ENCODE measurements at regions not wholly inside any gene's neighbourhood (a gene's known extent, or its start where the extent isn't known, plus 50 kb on each side); places are given as distances from the start of the nearest gene placed in this dataset.

DNA sequence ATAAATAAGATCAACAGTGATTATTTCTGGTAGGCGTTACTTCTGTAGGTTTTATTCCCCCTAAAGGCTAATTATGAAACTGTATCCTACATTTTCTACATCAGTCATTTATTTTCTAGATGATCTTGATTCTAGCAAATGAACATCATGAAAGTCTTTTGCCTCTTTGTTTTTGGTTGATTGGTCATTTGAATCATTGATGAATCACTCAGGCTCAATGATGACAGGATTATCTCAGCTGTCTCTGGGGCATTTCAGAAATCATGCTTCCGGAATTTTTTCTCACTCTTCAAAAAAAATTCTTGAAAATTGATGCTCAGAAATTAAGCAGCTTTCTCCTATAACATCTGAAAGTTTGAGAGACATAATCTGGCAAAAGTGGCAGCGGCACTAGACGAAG lies 298.9 kb upstream of the TCF4 start:
- no peak for DNase-seq (ENCODE audit: low spot score)

DNA sequence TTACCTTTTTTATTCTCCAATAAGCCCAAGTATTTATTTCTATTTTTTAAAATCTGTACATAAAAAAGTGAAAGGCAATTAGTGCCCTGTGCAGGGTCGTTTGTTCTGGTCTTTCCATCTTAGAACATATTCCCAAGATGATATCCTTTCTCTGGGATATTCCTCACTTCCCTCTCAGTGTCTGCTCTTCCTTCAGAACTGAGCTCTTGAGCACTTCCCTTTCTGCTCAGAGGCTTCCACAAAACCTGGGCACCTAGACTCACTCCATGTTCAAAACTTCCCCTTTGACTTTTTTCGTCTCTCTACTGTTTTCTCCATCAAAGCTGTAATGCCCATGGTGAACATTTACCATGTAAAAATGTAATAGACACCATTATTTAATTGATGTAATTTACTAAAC lies 296.5 kb upstream of the TCF4 start:
- DNase-seq (ENCODE audit: low spot score) = no peak

DNA sequence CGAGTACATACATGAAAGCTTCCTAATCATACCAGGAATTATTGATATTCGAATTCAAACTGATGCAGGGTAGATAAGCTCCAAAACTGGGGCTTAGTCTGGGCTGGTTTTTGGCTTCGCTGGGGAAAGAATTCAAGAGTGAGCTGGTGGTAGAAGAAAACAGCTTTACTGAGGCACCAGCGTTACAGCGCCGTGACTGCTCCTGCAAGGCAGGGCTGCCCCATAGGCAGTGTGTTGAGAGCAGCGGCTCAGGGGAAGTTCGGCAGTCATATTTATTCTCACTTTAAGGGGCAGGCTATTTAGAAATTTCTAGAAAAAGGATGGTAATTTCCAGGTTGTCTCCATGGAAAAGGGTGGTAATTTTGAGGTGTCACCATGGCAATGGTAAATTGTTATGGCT lies 292.6 kb upstream of the TCF4 start:
- DNase-seq (ENCODE audit: low spot score) = no peak

DNA sequence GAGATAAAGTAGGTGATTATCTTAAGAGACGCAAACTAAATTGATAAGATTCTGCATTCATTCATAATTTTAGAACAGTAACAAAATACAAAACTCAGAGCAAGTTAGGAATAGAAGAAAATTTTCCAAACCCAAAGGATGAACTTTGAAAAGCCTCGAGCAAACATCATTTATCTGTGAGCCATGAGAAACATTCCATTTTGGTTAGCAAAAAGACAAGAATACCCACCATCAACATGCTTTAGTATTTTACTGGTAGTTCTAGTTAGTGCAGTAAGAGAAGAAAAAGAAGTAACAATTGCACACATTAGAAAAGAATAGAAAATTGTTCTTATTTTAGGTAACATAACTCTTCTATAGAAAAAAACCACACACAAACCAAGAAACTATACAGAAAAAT lies 291.3 kb upstream of the TCF4 start:
- DNase-seq (ENCODE audit: low spot score) = no peak

DNA sequence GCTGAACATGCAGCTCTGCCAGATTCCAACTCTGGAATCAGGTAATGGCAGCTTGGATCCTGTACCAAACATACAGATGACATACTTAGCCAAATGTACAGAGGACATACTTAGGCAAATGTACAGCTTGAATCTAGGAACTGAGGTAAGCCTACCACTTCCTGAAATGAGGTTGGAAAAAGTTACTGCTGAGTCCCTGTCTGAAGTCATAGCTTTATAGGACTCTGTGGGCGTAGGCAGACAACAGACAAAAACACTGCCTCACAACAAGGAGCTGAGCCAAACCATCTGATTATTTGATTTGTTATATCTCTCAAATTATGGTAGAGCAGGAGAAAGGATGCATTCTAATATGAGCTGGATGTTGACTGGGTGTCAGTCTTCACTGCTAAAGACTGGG lies 290.2 kb upstream of the TCF4 start:
- DNase-seq (ENCODE audit: low spot score) = no peak

DNA sequence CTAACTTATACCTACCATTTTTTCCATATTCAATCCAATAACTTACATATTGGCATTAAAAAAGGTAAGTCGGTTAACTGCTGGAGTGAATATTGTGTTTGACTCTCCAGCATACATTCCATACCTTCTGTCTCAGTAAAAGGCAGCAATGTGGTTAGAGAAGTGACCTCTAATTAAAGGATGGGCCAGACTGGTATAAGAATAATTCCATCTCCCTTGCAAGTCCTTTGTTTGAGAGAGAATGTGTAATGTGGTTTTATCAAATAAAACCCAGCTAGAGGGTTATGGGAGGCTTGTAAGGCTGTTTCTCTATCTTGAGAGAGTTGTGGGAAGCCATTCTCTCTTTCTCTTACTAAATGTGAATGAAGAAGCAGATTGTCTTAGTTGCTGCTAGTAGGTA lies 289.3 kb upstream of the TCF4 start:
- DNase-seq (ENCODE audit: low spot score) = no peak

DNA sequence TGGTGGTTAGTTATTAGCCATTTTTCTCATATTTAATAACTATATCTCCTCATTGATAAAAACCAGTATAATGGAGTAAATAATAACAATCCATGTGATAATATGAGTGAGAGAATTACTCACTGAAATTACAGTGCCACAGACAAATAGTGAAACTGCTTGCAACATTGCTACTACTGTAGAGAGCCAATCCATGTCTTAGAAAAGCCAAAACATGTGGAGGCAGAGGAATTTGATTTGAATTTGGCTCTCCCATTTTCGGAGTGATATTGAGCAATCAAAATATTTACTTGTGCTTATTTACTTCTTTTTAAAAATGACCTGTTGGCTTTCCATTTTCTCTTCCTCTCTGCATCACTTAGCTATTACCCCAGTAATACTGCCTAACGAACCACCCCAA lies 288.3 kb upstream of the TCF4 start:
- no peak for DNase-seq (ENCODE audit: low spot score)

DNA sequence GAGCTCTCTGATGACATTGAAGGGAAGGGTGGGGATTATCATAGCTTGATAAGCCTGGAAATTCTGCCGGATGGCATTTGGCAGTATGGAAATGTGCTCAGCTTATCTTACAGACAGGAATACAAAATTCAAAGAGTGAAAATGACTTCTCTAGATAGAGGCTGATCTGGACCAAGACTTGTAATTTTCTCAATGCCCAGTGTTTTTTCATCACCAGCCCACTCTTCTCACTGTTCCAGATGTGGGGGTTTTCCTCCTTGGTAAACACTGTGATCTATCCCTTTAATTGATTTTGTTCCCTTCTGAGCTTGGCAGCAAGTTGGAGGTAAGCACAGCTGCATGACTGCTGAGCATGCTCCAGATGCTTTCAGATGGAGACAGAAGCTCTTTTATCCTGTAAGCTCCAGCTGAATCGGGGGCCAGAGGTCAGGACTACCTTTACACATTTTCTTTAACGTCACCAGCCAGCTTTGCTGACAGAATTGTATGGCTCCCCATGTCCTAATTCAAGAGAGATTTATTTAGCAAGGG lies 287.4 kb upstream of the TCF4 start:
- peak; percentile 76 for DNase-seq (ENCODE audit: low spot score)

DNA sequence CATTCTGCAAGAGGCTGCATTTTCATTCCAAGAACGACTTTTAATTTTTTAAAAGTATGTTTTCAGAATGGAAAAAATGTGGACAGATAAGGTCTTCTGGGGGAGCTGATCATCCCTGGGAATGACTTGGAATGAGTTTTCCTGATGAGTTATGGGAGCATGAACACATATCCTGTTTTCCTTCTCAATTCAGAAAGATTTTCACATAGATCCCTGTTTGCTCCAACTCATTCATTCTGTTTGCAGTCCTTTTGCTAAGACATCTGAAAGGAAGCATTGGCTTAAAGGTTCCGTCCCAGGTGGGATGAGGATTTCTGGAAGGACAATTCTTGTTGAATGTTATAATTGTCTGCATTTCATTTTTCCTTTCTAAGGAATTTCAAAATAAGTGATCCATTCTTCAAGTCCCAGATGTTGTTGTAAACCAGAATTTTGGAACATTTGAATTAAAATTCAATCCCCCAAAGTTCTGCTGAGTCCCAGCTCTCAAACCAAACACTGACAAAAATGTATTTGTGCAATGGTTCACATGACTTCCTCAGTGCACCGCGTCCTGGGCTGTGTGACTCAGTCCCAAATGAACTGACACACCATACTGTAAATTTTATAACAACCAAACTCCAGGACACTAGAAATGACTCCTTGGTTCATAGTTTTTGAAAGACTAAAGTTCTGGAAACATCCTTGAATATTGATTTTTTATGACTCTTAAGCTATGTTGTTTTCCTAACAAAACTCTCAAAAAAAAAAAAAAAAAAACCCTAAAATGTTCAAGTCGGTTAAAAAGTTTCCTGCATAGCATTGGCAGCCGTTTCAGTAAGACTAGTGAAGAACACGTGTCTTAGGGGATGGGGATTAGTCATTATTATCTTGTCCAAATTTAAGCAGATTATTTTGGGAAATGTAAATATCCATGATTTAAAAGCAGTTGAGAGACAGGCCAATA lies 281.8 kb upstream of the TCF4 start:
- no peak for DNase-seq (ENCODE audit: low spot score)

DNA sequence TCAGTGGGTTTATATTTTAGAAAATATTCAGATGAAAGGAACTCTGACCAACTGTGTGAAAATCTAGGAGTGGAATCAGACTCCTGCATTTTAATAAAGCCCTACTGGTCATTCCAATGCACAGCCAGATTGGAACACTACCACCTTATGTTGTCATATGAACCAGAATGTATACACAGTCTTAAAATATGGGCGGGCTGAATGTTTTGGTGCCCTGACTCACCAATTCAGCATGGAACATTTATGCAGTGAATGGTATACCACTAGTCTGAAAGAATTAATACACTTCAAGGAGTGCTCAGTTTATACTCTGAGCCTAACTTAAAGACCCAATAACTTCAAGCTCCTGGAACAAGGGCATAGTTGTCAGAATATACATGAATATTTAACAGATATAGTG lies 280.9 kb upstream of the TCF4 start:
- no peak for DNase-seq (ENCODE audit: low spot score)

DNA sequence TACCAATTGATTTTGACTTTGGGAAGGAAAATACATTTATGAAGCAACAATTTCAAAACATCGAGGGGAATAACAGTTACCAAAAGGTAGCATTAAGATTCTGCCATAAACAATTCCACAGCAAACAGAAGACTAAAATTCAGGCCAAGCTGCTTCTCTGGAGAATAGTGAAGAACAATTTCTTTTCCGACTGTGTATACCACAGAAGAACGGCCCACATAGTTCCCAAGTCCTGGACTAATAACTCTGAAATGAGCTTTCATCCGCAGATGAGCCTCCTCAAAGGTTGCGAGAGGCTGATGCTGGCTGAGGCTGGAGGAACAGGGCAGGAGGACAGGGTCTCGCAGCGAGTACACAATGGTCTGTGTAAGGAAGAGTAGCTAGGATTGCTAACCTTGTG lies 278.9 kb upstream of the TCF4 start:
- no peak for DNase-seq (ENCODE audit: low spot score)

DNA sequence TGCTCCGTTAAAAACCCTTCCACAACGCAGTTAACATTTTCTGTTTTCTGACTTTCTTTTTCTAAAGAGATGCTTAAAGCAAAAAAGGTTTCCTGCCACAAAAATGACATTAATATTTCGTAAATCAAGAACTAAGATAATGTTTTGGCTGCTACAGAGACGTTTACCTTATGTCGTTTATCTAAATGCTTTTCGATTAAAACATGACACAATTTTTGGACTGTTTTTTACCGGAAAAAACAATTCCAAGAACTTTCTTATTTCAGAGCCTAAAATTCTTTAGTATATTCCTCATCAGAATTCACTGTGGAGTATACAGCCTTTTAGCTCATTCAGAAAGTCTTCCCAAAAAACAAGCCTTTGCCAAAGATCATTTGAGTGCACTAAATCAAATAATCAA lies 278.0 kb upstream of the TCF4 start:
- DNase-seq (ENCODE audit: low spot score) = no peak

DNA sequence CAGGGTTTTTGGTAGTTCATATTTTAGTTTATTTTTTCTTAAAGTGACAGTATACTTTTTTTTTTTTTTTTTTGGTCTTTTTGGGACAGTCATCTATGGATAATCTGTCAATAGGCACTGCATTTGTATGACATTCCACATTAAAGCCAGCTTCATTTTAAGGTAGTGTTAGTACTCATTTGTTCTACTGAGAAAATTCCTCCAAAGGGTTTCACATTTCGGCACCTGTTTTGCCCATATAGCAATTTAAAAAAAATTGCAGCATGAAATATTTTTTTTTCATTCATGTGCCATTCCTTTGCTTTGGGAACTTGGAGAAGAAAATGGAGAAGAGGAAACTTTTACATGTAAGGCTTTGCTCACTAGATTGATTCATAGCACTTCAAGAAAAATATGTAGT lies 276.3 kb upstream of the TCF4 start:
- DNase-seq (ENCODE audit: low spot score) = no peak

DNA sequence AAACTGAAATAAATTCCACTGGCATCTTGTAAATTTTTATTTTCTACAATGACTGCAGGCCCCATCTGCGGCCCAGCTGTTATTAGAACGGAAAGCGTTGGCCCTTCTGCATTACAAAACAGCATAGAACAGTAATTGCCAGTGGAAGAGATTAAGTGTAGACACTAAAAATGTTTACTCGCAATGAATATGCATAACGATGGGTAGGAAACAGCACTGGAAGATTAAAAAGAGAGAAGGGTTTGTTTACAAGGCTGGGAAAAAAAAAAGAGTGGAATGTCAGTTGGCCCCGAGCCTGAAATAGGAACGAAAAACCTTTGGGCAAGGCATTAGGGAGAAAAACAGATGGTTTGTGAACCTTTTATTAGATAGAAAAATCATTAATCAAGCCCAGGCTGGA lies 275.9 kb upstream of the TCF4 start:
- peak; percentile 7 for DNase-seq (ENCODE audit: low spot score)

DNA sequence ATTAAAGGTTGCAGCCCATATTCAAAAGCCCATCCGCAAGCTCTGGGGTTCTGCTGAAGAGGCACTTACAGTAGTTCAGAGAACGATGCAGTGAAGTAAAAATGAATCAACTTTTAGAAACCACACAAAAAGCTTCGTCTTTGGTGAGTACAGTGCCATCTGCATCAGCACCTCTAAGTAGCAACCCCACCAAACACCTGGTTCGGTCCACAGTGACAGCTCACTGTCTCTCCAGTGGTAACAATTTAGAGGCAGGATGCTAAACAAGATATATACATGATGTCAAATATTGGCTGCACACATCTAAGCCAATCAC lies 275.4 kb upstream of the TCF4 start:
- DNase-seq (ENCODE audit: low spot score) = no peak

DNA sequence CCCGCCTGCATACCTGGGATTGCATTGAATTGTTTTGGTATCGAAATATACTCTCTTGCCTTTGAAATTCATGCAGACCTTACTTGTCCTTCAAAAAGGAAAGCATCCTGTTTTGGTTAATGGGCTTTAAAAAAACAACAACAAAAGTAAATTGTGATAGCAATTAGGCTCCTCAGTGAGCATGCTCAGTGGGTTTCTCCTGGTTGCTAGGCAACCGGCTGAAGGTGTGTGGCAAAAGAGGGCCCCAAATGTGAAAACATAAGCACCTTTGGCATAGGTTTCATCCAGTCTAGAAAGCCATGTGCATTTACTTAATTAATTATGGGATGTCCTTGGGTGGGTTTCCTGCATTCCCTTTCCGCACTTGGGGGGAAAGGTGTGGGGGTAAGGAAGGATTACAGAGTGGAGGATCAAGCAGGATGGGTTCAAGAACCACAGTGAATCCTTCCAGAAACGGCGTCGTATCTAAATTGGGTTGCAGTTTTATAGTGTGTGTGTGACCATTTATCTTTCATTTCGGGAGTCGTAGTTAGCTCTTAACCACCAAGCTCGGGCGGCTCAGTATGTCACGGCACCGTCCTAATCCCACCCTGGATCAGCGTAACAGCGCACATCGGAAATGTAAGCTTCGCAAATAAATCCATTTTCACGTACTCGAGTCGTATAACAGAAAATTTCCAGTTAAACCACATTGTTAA lies 274.9 kb upstream of the TCF4 start:
- DNase-seq (ENCODE audit: low spot score) = no peak

DNA sequence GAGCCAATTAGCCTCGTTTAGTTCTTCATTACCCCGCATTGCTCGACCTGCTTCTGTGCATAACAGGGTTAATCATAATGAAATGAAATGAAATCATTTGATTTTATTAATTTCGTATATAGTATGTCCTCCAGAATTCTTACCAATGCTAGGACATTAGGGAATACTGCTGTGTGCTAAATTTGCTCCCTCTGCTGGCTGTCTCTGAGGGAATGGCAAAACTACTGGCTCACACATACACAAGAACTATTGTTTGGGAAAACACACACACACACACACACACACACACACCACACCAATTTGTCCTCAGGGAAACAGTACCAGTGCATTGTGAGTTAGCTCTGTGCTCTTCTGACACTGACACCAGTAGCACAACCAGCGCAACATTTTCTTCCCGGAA lies 273.3 kb upstream of the TCF4 start:
- peak; percentile 12 for DNase-seq (ENCODE audit: low spot score)

DNA sequence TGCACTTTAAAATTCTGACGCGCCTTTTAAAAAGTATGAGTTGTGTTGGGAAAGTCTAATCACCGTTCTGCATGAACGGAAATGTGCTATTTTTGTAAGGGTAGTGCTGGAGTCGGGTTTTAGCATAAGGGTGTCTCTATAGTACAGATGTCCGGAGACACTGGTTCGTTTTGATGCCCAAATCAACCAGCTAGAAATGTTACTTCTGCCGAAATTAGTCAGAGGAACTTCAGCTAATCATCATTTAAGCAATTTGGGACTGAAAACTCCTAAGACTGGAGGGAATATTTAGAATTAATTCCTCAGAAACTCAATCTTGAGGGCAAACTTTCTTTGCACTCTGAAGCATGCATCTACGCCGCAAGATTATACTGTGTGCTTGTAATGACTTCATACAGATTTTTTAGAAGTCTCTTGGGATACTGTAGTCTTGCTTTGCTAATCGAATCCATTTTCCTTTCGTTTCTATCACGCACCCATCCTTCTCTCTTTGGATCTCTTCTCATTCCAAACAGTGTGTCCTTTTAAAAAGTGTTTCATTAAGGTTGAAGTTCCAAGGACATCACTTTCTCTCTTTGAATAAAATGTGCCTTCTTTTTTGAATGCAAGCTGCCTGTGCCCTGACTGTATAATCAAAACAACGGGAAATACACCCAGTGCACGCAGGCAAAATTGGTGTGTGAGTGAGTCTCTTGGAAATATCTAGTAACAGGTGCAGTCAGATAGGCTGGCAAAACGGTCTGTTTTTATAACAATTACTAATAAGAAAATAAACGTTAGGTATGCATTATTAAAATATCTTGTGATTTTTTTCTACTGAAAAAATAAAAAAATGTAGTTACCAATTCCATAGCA lies 270.9 kb upstream of the TCF4 start:
- DNase-seq (ENCODE audit: low spot score) = no peak

DNA sequence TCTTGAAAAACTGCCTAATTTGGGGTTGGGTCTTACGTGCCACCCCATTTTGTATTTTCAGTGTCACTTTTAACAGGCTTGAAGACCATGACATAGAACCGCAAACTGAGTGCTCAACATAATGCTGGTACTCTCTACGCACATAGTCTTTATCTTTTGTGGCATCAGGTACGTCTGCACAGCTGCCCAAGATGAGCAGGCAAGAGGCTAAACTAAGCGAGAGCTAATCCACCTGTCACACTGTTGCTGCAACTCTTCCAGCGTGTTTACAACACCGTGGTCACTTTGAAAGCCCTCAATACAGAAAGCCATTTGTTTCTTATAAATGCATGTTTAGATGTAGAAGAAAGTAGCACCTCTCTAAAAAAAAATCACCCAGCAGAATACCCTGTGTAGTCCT lies 270.0 kb upstream of the TCF4 start:
- DNase-seq (ENCODE audit: low spot score) = no peak

DNA sequence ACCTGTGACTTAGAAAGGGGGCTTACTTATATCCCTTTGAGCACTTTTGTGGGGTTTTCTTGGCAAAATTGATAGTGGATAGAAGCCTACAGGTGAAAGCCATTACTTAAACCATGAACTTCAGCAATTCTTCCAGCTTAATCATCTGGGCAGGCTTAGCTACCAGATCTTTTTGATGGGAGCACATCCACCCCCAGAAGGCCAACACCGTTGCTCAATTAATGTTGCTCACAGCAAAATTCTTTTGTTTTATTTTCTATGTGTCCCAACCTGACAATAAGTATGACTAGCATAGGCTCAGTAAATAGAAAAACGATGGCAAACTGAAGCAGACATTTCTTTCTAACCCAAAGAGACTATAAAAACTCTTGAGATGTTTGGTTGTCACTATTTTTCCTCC lies 269.4 kb upstream of the TCF4 start:
- no peak for DNase-seq (ENCODE audit: low spot score)

DNA sequence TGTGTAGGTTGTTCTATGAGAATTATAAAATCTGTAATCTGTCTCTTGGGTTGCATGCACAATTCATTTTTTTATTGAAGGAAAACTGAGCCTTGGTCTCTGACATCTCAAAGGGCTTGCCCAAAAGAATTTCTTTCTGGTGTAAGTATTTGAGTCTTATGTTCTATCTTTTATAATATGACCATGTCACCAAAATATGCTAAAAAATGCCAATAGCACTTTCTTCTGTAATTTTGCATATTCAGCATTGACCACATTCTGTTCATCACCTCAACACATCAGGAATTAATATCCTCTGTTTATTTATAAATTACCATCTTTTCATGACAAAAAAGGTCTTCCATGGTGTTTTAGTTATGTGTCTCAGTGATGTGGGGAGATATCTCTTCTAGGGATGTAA lies 268.7 kb upstream of the TCF4 start:
- no peak for DNase-seq (ENCODE audit: low spot score)

DNA sequence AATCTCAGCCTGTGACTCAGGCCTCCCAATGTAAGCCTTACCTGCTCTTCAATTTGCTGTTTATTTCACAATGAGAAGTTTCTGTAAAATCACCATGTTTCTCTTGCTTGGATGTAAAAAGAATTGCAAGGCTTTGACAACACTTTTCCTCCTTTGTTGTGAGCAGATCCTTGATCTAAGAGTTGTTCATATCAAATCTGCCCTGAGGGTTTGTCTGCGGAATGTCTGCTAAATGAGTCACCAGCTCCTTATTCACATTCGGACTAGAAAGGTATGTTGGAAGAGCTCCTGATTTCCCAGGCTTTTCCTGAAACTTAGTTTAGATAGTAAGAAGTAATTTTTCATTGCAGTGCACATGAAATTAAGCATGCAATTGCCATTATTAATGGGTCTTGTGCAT lies 268.2 kb upstream of the TCF4 start:
- DNase-seq (ENCODE audit: low spot score) = peak; percentile 77

Data from umbilical cord (tissue), 1 donor.